ENCODE measurements at regions not wholly inside any gene's neighbourhood (a gene's known extent, or its start where the extent isn't known, plus 50 kb on each side); places are given as distances from the start of the nearest gene placed in this dataset.

DNA sequence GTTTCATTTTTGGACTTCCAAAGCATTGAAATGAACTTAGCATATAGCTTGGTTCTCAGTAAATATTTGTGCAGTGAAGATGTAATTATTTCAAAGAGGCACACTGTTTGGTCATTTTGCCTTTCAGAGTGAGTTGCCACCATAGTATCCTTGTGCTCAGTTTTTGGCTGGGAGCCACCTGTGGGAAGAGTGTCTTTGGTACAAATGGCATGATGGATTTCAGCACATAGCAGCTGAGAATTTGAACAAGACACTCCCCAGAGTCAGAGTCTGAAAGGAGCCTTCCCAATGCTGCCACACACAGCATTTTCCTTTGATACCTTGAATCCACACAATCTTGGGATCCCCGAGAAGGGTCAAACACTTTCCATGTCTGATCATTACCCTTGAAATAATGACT, 897.2 kb upstream of the ARPP21 start (continued):
- TF ChIP-seq, protein P1, sequence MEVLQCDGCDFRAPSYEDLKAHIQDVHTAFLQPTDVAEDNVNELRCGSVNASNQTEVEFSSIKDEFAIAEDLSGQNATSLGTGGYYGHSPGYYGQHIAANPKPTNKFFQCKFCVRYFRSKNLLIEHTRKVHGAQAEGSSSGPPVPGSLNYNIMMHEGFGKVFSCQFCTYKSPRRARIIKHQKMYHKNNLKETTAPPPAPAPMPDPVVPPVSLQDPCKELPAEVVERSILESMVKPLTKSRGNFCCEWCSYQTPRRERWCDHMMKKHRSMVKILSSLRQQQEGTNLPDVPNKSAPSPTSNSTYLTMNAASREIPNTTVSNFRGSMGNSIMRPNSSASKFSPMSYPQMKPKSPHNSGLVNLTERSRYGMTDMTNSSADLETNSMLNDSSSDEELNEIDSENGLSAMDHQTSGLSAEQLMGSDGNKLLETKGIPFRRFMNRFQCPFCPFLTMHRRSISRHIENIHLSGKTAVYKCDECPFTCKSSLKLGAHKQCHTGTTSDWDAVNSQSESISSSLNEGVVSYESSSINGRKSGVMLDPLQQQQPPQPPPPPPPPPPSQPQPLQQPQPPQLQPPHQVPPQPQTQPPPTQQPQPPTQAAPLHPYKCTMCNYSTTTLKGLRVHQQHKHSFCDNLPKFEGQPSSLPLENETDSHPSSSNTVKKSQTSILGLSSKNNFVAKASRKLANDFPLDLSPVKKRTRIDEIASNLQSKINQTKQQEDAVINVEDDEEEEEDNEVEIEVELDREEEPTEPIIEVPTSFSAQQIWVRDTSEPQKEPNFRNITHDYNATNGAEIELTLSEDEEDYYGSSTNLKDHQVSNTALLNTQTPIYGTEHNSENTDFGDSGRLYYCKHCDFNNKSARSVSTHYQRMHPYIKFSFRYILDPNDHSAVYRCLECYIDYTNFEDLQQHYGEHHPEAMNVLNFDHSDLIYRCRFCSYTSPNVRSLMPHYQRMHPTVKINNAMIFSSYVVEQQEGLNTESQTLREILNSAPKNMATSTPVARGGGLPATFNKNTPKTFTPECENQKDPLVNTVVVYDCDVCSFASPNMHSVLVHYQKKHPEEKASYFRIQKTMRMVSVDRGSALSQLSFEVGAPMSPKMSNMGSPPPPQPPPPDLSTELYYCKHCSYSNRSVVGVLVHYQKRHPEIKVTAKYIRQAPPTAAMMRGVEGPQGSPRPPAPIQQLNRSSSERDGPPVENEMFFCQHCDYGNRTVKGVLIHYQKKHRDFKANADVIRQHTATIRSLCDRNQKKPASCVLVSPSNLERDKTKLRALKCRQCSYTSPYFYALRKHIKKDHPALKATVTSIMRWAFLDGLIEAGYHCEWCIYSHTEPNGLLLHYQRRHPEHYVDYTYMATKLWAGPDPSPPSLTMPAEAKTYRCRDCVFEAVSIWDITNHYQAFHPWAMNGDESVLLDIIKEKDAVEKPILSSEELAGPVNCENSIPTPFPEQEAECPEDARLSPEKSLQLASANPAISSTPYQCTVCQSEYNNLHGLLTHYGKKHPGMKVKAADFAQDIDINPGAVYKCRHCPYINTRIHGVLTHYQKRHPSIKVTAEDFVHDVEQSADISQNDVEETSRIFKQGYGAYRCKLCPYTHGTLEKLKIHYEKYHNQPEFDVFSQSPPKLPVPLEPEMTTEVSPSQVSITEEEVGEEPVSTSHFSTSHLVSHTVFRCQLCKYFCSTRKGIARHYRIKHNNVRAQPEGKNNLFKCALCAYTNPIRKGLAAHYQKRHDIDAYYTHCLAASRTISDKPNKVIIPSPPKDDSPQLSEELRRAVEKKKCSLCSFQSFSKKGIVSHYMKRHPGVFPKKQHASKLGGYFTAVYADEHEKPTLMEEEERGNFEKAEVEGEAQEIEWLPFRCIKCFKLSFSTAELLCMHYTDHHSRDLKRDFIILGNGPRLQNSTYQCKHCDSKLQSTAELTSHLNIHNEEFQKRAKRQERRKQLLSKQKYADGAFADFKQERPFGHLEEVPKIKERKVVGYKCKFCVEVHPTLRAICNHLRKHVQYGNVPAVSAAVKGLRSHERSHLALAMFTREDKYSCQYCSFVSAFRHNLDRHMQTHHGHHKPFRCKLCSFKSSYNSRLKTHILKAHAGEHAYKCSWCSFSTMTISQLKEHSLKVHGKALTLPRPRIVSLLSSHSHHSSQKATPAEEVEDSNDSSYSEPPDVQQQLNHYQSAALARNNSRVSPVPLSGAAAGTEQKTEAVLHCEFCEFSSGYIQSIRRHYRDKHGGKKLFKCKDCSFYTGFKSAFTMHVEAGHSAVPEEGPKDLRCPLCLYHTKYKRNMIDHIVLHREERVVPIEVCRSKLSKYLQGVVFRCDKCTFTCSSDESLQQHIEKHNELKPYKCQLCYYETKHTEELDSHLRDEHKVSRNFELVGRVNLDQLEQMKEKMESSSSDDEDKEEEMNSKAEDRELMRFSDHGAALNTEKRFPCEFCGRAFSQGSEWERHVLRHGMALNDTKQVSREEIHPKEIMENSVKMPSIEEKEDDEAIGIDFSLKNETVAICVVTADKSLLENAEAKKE (CRISPR knock-in tag; IDR thresholded peaks at IDR 0.05), result no peak

DNA sequence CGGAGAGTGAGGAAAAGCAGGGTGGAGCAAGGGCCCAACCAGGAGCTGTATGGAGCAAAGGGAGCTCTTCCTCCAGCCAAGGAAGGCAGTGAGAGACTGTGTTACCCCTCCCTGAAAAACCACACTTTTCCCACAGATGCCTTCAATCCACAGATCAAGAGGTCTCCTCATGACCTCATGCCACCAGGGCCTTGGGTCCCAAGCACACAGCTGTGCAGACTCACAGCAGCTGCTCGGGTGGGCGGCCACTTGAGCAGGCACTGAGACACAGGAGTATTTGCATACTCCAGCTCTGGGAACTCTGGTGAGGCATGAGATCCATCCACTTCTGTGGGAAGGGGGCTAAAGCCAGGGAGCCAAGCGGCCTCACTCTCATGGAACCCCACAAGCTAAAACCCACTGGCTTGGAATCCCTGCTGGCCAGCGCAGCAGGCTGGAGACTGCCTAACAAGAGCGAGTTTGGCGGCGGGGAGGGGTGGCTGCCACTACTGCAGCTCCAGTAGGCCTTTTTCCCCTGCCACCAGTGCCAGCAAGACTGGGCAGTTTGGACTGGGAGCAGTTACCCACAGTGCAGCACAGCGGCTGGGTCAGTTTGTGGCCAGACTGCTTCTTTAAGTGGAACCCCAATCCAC, 880.6 kb upstream of the ARPP21 start:
- Histone ChIP-seq H4K20me1 (replicated peaks; ENCODE audit: insufficient read depth) (no peaks in the 10 kb centered on the region), H2AFZ (no peak overlapping the region), H3F3A (replicated peaks; ENCODE audit: low read depth) (no peaks in the 10 kb centered on the region), H3K9me2 (ENCODE audit: insufficient read depth) (peaks cover 7% of the 10 kb centered on the region), H3K4me1 (ENCODE audit: insufficient read depth) (no peaks in the 10 kb centered on the region), H3K4me3 (no peak overlapping the region), H3K27ac (ENCODE audit: low read depth) (no peak overlapping the region), H3K79me2 (replicated peaks; ENCODE audit: insufficient read depth) (no peaks in the 10 kb centered on the region), H3K4me2 (no peak overlapping the region), H3K27me3 (ENCODE audit: insufficient read depth) (no peaks in the 10 kb centered on the region), H3K36me3 (ENCODE audit: insufficient read depth) (0 out of 2 replicates have a peak, but pooled peaks cover 7% of the 10 kb centered on the region)
- ATAC-seq (no peak), DNase-seq (ENCODE audit: low spot score) (no peak)
- Mint-ChIP-seq H3K27me3 (ENCODE audit: insufficient read depth, low read depth, poor library complexity) (peaks cover 3% of the 10 kb centered on the region), H3K27ac (no peak overlapping the region), H3K4me1 (no peaks in the 10 kb centered on the region; the same call in 2 of the 3 replicates), H3K9me3 (peaks cover 17% of the 10 kb centered on the region), H3K4me3 (no peak overlapping the region), H3K36me3 (ENCODE audit: low read depth) (peaks cover 7% of the 10 kb centered on the region; the same call in 1 of the 3 replicates)
- no peak for TF ChIP-seq ZNF114 (CRISPR knock-in tag; IDR thresholded peaks at IDR 0.05)
- no peak for TF ChIP-seq ZNF331 (CRISPR knock-in tag; IDR thresholded peaks at IDR 0.05; ENCODE audit: low read depth)
- TF ChIP-seq, protein P2, sequence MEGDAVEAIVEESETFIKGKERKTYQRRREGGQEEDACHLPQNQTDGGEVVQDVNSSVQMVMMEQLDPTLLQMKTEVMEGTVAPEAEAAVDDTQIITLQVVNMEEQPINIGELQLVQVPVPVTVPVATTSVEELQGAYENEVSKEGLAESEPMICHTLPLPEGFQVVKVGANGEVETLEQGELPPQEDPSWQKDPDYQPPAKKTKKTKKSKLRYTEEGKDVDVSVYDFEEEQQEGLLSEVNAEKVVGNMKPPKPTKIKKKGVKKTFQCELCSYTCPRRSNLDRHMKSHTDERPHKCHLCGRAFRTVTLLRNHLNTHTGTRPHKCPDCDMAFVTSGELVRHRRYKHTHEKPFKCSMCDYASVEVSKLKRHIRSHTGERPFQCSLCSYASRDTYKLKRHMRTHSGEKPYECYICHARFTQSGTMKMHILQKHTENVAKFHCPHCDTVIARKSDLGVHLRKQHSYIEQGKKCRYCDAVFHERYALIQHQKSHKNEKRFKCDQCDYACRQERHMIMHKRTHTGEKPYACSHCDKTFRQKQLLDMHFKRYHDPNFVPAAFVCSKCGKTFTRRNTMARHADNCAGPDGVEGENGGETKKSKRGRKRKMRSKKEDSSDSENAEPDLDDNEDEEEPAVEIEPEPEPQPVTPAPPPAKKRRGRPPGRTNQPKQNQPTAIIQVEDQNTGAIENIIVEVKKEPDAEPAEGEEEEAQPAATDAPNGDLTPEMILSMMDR (conservative IDR thresholded peaks at IDR 0.05; ENCODE audit: low read depth in 2 of 2), result no peak
- no peak for TF ChIP-seq CREB1 (CRISPR knock-in tag; IDR thresholded peaks at IDR 0.05; ENCODE audit: low read depth)
- TF ChIP-seq EZH2 (IDR thresholded peaks at IDR 0.05; ENCODE audit: low read depth, unreplicated experiment), result no peak
- TF ChIP-seq JUNB (IDR thresholded peaks at IDR 0.05; ENCODE audit: unreplicated experiment), result no peak
- no peak for TF ChIP-seq POLR2AphosphoS5 (IDR thresholded peaks at IDR 0.05; ENCODE audit: low read depth)
- TF ChIP-seq EZH2phosphoT487 (IDR thresholded peaks at IDR 0.05; ENCODE audit: unreplicated experiment), result no peak

All from GM23338 (cell line).